Adrenal gland (tissue), 9 donors: ENCODE measurements at regions not wholly inside any gene's neighbourhood (a gene's known extent, or its start where the extent isn't known, plus 50 kb on each side); places are given as distances from the start of the nearest gene placed in this dataset.

Experiments used
- DNase-seq, 7 donors: peaks; one replicate each; pipeline ENCODE4 v3.0.0-alpha.2; 2019 to 2020
- H3K27ac ChIP-seq, 5 donors: fragments of 200-600 bp; sonication (generic) in 4 of 5; 1 replicate in 3 of 5; 2 replicates in 2 of 5; pipeline versions ENCODE4 v1.5.1 to v1.8.0; 2016 to 2020; ENCODE audit warnings: mild to moderate bottlenecking in 1 of 5
- H3K27me3 ChIP-seq: fragments of 200-600 bp; 2 replicates; pipeline ENCODE4 v1.8.0; 2021
- H3K36me3 ChIP-seq, 2 donors: fragments of 200-600 bp; replicated peaks in 1 of 2; 1 replicate in 1 of 2; 2 replicates in 1 of 2; pipeline versions ENCODE4 v1.5.1 to v1.8.0; 2018 to 2022
- H3K4me1 ChIP-seq, 2 donors: fragments of 200-600 bp; replicated peaks in 1 of 2; 1 replicate in 1 of 2; 2 replicates in 1 of 2; pipeline versions ENCODE4 v1.5.1 to v1.8.0; 2018 to 2021
- H3K4me3 ChIP-seq, 4 donors: fragments of 200-600 bp; sonication (generic) in 3 of 4; one replicate each; pipeline ENCODE4 v1.5.1; 2016 to 2018
- H3K9me3 ChIP-seq, 3 donors: fragments of 200-600 bp; sonication (generic) in 1 of 3; replicated peaks in 1 of 3; 1 replicate in 2 of 3; 2 replicates in 1 of 3; pipeline versions ENCODE4 v1.5.1 to v1.8.0; 2016 to 2021
- CTCF ChIP-seq, 6 experiments: fragments of 450-650 bp in 4 of 6; fragments of 200-600 bp in 2 of 6; sonication (generic) in 1 of 6; IDR thresholded peaks; 1 replicate in 5 of 6; 2 replicates in 1 of 6; pipeline versions ENCODE4 v1.5.1 to v1.8.0; 2016 to 2021; ENCODE audit warnings: antibody characterized with exemption in 6 of 6, mild to moderate bottlenecking in 2 of 6, moderate library complexity in 1 of 6
- POLR2A ChIP-seq, 2 donors: fragments of 450-650 bp; IDR thresholded peaks; one replicate each; pipeline ENCODE4 v1.6.1; 2017; ENCODE audit warnings: antibody characterized with exemption in 2 of 2, mild to moderate bottlenecking in 2 of 2, moderate library complexity in 1 of 2
- WGBS, 4 donors: extraction: QIAGEN DNeasy Blood & Tissue Kit in 2 of 4; methylation state at CpG; one replicate each; pipeline versions ENCODE4 v1.1.5 to v1.1.7; 2013 to 2017; 5-methylcytosine and 5-hydroxymethylcytosine counted together
- intact Hi-C, 2 donors: fragments of 100-400 bp; cut with DNase I; formaldehyde crosslinking; loops; one replicate each; pipeline versions ENCODE4 v1.14.1 to v1.15.0; 2022 to 2023
- donor health status: healthy with polysubstance abuse.
- donor health status: Bipolar disorder and iron deficiency.
- donor health status: DM: yes; HTN: yes; CAD: no.
- donor health status: DM: no; HTN: no; CAD: no.
- donor health status: DM: no; HTN: no; CAD: no.

- H3K4me3 ChIP-seq, result no peak overlapping the region
- H3K27me3 ChIP-seq, result no peaks in the 10 kb centered on the region
- H3K27ac ChIP-seq, result no peak overlapping the region
- TF ChIP-seq CTCF (IDR thresholded peaks at IDR 0.05) (no peak), POLR2A (IDR thresholded peaks at IDR 0.05) (no peak)
- no peaks in the 10 kb centered on the region for H3K9me3 ChIP-seq
- intact Hi-C loops, result no loop called here
- H3K4me1 ChIP-seq, result no peaks in the 10 kb centered on the region
- no peaks in the 10 kb centered on the region for H3K36me3 ChIP-seq
- WGBS, 4 donors, result 57 to 74% (median 68%) methylated on average over 4 of the region's 4 CpGs
- DNase-seq, result no peak
These were observed 259.5 kb upstream of the GRM7 start for GRCh38 chr3:6601374-6601773.

GRCh38 chr3:6602329-6602728 is 258.6 kb upstream of the GRM7 start:
- Histone ChIP-seq H3K27ac (no peak overlapping the region), H3K4me3 (no peak overlapping the region), H3K27me3 (no peaks in the 10 kb centered on the region), H3K4me1 (no peaks in the 10 kb centered on the region), H3K9me3 (no peaks in the 10 kb centered on the region), H3K36me3 (no peaks in the 10 kb centered on the region)
- TF ChIP-seq CTCF (IDR thresholded peaks at IDR 0.05) (no peak), POLR2A (IDR thresholded peaks at IDR 0.05) (no peak)
- no peak for DNase-seq
- intact Hi-C loops, result no loop called here

- no peaks in the 10 kb centered on the region for H3K36me3 ChIP-seq
- no peak for DNase-seq
- no peaks in the 10 kb centered on the region for H3K27me3 ChIP-seq
- 47 to 66% (median 56%) methylated on average over 3 of the region's 3 CpGs for WGBS, 4 donors
- H3K27ac ChIP-seq, result no peak overlapping the region
- H3K9me3 ChIP-seq, result no peaks in the 10 kb centered on the region
- no peaks in the 10 kb centered on the region for H3K4me1 ChIP-seq
- TF ChIP-seq CTCF (IDR thresholded peaks at IDR 0.05) (no peak), POLR2A (IDR thresholded peaks at IDR 0.05) (no peak)
- H3K4me3 ChIP-seq, result no peak overlapping the region
- intact Hi-C loops, result no loop called here
These were observed 255.7 kb upstream of the GRM7 start for GRCh38 chr3:6605227-6605626.

GRCh38 chr3:6608843-6609242 is 252.1 kb upstream of the GRM7 start:
- Histone ChIP-seq H3K9me3 (no peaks in the 10 kb centered on the region), H3K4me1 (no peaks in the 10 kb centered on the region), H3K36me3 (no peaks in the 10 kb centered on the region), H3K27me3 (no peaks in the 10 kb centered on the region), H3K27ac (no peak overlapping the region), H3K4me3 (no peak overlapping the region)
- TF ChIP-seq POLR2A (IDR thresholded peaks at IDR 0.05) (no peak), CTCF (IDR thresholded peaks at IDR 0.05) (no peak)
- intact Hi-C loops, result no loop called here
- DNase-seq, result no peak
- 57 to 79% (median 67%) methylated on average over 4 of the region's 4 CpGs; no CpG with 5 or more reads in 1 of the 4 donors for WGBS, 4 donors
